HEK293T (cell line): ENCODE measurements at regions not wholly inside any gene's neighbourhood (a gene's known extent, or its start where the extent isn't known, plus 50 kb on each side); places are given as distances from the start of the nearest gene placed in this dataset.

Source experiments
- CTCF ChIA-PET: fragments of 350-600 bp; formaldehyde crosslinking; extraction: SDS; loops from one replicate; lab custom pipeline; 2021; ENCODE audit warnings: antibody characterized with exemption, inconsistent platforms; lab: Yijun Ruan, JAX
- POLR2A ChIA-PET: fragments of 350-600 bp; formaldehyde crosslinking; extraction: SDS; loops from one replicate; lab custom pipeline; 2020; ENCODE audit warnings: antibody characterized with exemption, inconsistent platforms; lab: Yijun Ruan, JAX
- DNase-seq: peaks from one replicate; pipeline ENCODE4 v3.0.0; 2012; ENCODE audit warnings: mixed read lengths; ENCODE audit errors: extremely low spot score
- ARNT ChIP-seq: fragments of 450-650 bp; IDR thresholded peaks from 2 replicates; pipeline ENCODE4 v1.6.1; 2017; ENCODE audit warnings: mild to moderate bottlenecking
- BHLHE40 ChIP-seq: fragments of 450-650 bp; IDR thresholded peaks from 2 replicates; pipeline ENCODE4 v1.6.1; 2016; ENCODE audit warnings: mild to moderate bottlenecking, moderate library complexity, borderline replicate concordance
- CTBP1 ChIP-seq: fragments of 450-650 bp; IDR thresholded peaks from 2 replicates; pipeline ENCODE4 v1.6.1; 2016; ENCODE audit warnings: borderline replicate concordance
- ELF4 ChIP-seq: fragments of 450-650 bp; IDR thresholded peaks from 2 replicates; pipeline ENCODE4 v1.6.1; 2017; ENCODE audit warnings: antibody characterized with exemption
- FOXA1 ChIP-seq: fragments of 450-650 bp; IDR thresholded peaks from 2 replicates; pipeline ENCODE4 v1.6.1; 2016; ENCODE audit warnings: mild to moderate bottlenecking
- FOXK2 ChIP-seq: fragments of 450-650 bp; IDR thresholded peaks from 2 replicates; pipeline ENCODE4 v1.6.1; 2016; ENCODE audit warnings: mild to moderate bottlenecking
- FOXM1 ChIP-seq: fragments of 450-650 bp; IDR thresholded peaks from 2 replicates; pipeline ENCODE4 v1.6.1; 2017; ENCODE audit warnings: mild to moderate bottlenecking, borderline replicate concordance
- HDGF ChIP-seq: fragments of 450-650 bp; IDR thresholded peaks from 2 replicates; pipeline ENCODE4 v1.6.1; 2017; ENCODE audit warnings: antibody characterized with exemption, borderline replicate concordance
- L3MBTL2 ChIP-seq: fragments of 450-650 bp; conservative IDR thresholded peaks from 2 replicates; pipeline ENCODE4 v1.6.1; 2016; ENCODE audit warnings: mild to moderate bottlenecking
- LEF1 ChIP-seq: fragments of 450-650 bp; IDR thresholded peaks from 2 replicates; pipeline ENCODE4 v1.6.1; 2017; ENCODE audit warnings: mild to moderate bottlenecking, borderline replicate concordance
- NFRKB ChIP-seq: fragments of 450-650 bp; IDR thresholded peaks from 2 replicates; pipeline ENCODE4 v1.6.1; 2016; ENCODE audit warnings: mild to moderate bottlenecking, moderate library complexity
- PKNOX1 ChIP-seq: fragments of 450-650 bp; IDR thresholded peaks from 2 replicates; pipeline ENCODE4 v1.6.1; 2016
- SP1 ChIP-seq: fragments of 450-650 bp; IDR thresholded peaks from 2 replicates; pipeline ENCODE4 v1.6.1; 2017
- SUZ12 ChIP-seq: fragments of 450-650 bp; IDR thresholded peaks from 2 replicates; pipeline ENCODE4 v1.6.1; 2016; ENCODE audit warnings: mild to moderate bottlenecking
- TARDBP ChIP-seq: fragments of 450-650 bp; IDR thresholded peaks from 2 replicates; pipeline ENCODE4 v1.6.1; 2016
- ZNF384 ChIP-seq: fragments of 450-650 bp; IDR thresholded peaks from 2 replicates; pipeline ENCODE4 v1.6.1; 2016

GRCh38 chr7:36078816-36079360 is 74.2 kb upstream of the EEPD1 start:
- no peak for DNase-seq
- TF ChIP-seq ELF4 (no peak), BHLHE40 (no peak), LEF1 (no peak), ARNT (no peak), HDGF (no peak), ZNF384 (no peak), SUZ12 (no peak), L3MBTL2 (no peak), NFRKB (no peak), TARDBP (no peak), PKNOX1 (no peak)
- ChIA-PET POLR2A (no interaction called here), CTCF (no interaction called here)

GRCh38 chr7:36079446-36080025 is 73.5 kb upstream of the EEPD1 start:
- POLR2A ChIA-PET, result no interaction called here
- TF ChIP-seq BHLHE40 (no peak), FOXM1 (no peak), NFRKB (no peak), TARDBP (no peak), CTBP1 (no peak)

GRCh38 chr7:36080843-36081242 is 72.2 kb upstream of the EEPD1 start:
- ChIA-PET POLR2A (no interaction called here), CTCF (no interaction called here)
- TF ChIP-seq SP1 (no peak), CTBP1 (no peak), PKNOX1 (no peak), NFRKB (no peak), ELF4 (no peak), ARNT (no peak), BHLHE40 (no peak), TARDBP (no peak), L3MBTL2 (no peak), FOXM1 (no peak), SUZ12 (no peak)
- DNase-seq, result no peak

More at GRCh38 chr7:36079446-36080025, 73.5 kb upstream of the EEPD1 start:
- DNase-seq, result no peak
- CTCF ChIA-PET, result no interaction called here

- TF ChIP-seq L3MBTL2 (no peak), BHLHE40 (no peak), HDGF (no peak), FOXK2 (no peak), LEF1 (no peak), PKNOX1 (no peak), FOXM1 (no peak), ARNT (no peak), ELF4 (no peak), CTBP1 (no peak), SUZ12 (no peak), FOXA1 (no peak), TARDBP (no peak), ZNF384 (no peak)
- no peak for DNase-seq
- ChIA-PET CTCF (no interaction called here), POLR2A (no interaction called here)
These were observed 70.8 kb upstream of the EEPD1 start for GRCh38 chr7:36082216-36082615.

- ChIA-PET POLR2A (no interaction called here), CTCF (interaction anchor here (0.7 kb wide), 1 partner anchor 25 kb away, joined by 3 read pairs; no protein-coding TSS in a partner anchor)
- no peak for DNase-seq
- TF ChIP-seq FOXA1, result no peak
- no peak for TF ChIP-seq FOXK2
- TF ChIP-seq HDGF, result no peak
- no peak for TF ChIP-seq FOXM1
- TF ChIP-seq BHLHE40, result no peak
- no peak for TF ChIP-seq PKNOX1
- TF ChIP-seq ZNF384, result no peak
- no peak for TF ChIP-seq SP1
- TF ChIP-seq L3MBTL2, result no peak
- TF ChIP-seq ELF4, result no peak
- TF ChIP-seq TARDBP, result no peak
- no peak for TF ChIP-seq SUZ12
- TF ChIP-seq NFRKB, result no peak
- no peak for TF ChIP-seq LEF1
- no peak for TF ChIP-seq CTBP1
- no peak for TF ChIP-seq ARNT
These were observed 70.1 kb upstream of the EEPD1 start for GRCh38 chr7:36082910-36083309.
